ENCODE measurements at regions not wholly inside any gene's neighbourhood (a gene's known extent, or its start where the extent isn't known, plus 50 kb on each side); places are given as distances from the start of the nearest gene placed in this dataset.

DNA sequence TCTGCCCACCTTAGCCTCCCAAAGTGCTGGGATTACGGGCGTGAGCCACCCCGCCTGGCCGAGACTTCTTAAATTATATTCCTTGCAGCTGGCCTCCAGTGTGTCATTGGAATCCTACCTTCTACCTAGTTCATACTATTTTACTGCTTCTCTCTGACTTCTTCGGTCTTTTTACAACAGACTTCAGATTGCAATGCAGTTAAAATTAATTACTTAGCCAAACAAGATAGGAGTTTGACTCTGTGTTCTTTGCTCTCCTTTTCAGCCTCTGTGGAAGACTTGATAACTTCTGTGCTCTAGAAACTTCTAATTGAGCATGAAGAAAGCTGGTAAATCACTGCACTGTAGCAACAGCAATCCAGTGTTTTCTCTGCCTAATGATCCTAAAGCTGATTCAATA, 199.5 kb downstream of the GASK1B start:
- POLR2A ChIA-PET, result interaction anchor here (1.7 to 1.9 kb wide), 2 partner anchors 9 to 112 kb away, joined by 4 to 5 read pairs; no protein-coding TSS in a partner anchor
- TF ChIP-seq, protein P1, sequence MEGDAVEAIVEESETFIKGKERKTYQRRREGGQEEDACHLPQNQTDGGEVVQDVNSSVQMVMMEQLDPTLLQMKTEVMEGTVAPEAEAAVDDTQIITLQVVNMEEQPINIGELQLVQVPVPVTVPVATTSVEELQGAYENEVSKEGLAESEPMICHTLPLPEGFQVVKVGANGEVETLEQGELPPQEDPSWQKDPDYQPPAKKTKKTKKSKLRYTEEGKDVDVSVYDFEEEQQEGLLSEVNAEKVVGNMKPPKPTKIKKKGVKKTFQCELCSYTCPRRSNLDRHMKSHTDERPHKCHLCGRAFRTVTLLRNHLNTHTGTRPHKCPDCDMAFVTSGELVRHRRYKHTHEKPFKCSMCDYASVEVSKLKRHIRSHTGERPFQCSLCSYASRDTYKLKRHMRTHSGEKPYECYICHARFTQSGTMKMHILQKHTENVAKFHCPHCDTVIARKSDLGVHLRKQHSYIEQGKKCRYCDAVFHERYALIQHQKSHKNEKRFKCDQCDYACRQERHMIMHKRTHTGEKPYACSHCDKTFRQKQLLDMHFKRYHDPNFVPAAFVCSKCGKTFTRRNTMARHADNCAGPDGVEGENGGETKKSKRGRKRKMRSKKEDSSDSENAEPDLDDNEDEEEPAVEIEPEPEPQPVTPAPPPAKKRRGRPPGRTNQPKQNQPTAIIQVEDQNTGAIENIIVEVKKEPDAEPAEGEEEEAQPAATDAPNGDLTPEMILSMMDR (conservative IDR thresholded peaks at IDR 0.05; ENCODE audit: low read length), result no peak
- BruUV-seq (replicated peaks), result no TSS peak

DNA sequence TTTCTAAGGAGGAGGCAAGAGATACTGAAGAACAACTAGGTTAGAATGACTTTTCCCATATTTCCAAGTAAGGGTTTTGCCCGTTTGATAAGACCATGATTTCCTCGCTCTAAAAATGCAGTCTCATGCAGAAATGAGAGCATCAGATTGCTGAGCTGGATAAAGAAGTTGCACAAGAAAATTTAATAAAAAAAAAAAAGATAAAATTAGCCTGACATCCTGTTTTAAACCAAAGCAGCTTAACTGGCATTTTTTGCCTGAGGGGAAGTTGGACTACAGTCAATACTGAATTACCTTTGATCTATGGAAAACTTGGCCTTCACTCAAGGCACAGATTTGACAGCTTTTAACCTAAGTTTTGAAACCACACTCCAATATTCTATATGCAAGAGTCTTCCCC, 208.4 kb downstream of the GASK1B start:
- H4K20me1 ChIP-seq (ENCODE audit: insufficient read depth, low read length), result no peaks in the 10 kb centered on the region
- no peaks in the 10 kb centered on the region for H3K79me2 ChIP-seq (ENCODE audit: insufficient read depth, low read depth, low read length)
- CTCF ChIA-PET (ENCODE audit: unreplicated experiment), result no interaction called here
- no peak overlapping the region for H3K27ac ChIP-seq (ENCODE audit: low read depth, low read length, poor library complexity, severe bottlenecking)
- no peak overlapping the region for H3K4me3 ChIP-seq (ENCODE audit: low read depth, low read length, poor library complexity, severe bottlenecking)
- H3K4me2 ChIP-seq (ENCODE audit: low read length), result no peak overlapping the region
- no peaks in the 10 kb centered on the region for H3K9me2 ChIP-seq (ENCODE audit: insufficient read depth, low read length)
- no peaks in the 10 kb centered on the region for H3K4me1 ChIP-seq (ENCODE audit: insufficient read depth, low read length, poor library complexity, severe bottlenecking)
- intact Hi-C loops (cut with micrococcal nuclease; ENCODE audit: unreplicated experiment), result no loop called here
- no peaks in the 10 kb centered on the region for H3K9me3 ChIP-seq (ENCODE audit: low read length)
- no peaks in the 10 kb centered on the region for H3K36me3 ChIP-seq (ENCODE audit: insufficient read depth, low read length)
- POLR2A ChIA-PET, result interaction anchor here (1.3 kb wide), 1 partner anchor 10 kb away, joined by 4 read pairs; no protein-coding TSS in a partner anchor
- TF ChIP-seq EZH2phosphoT487 (IDR thresholded peaks at IDR 0.05; ENCODE audit: borderline replicate concordance, low read depth, low read length), result no peak
- TF ChIP-seq, protein P1 (conservative IDR thresholded peaks at IDR 0.05; ENCODE audit: low read length), result no peak
- no peak overlapping the region for H2AFZ ChIP-seq (ENCODE audit: low read length)
- no peak for DNase-seq (ENCODE audit: low spot score)
- BruUV-seq (replicated peaks), result no TSS peak

More for the DNA sequence above, 199.5 kb downstream of the GASK1B start:
- Histone ChIP-seq H4K20me1 (ENCODE audit: insufficient read depth, low read length) (no peaks in the 10 kb centered on the region), H3K4me2 (ENCODE audit: low read length) (no peak overlapping the region), H3K79me2 (ENCODE audit: insufficient read depth, low read depth, low read length) (no peaks in the 10 kb centered on the region), H3K4me3 (ENCODE audit: low read depth, low read length, poor library complexity, severe bottlenecking) (no peak overlapping the region), H2AFZ (ENCODE audit: low read length) (no peak overlapping the region), H3K27ac (ENCODE audit: low read depth, low read length, poor library complexity, severe bottlenecking) (no peak overlapping the region), H3K36me3 (ENCODE audit: insufficient read depth, low read length) (no peaks in the 10 kb centered on the region), H3K9me3 (ENCODE audit: low read length) (no peaks in the 10 kb centered on the region), H3K4me1 (ENCODE audit: insufficient read depth, low read length, poor library complexity, severe bottlenecking) (no peaks in the 10 kb centered on the region), H3K9me2 (ENCODE audit: insufficient read depth, low read length) (no peaks in the 10 kb centered on the region)
- intact Hi-C loops (cut with micrococcal nuclease; ENCODE audit: unreplicated experiment), result no loop called here
- CTCF ChIA-PET (ENCODE audit: unreplicated experiment), result no interaction called here
- DNase-seq (ENCODE audit: low spot score), result no peak

DNA sequence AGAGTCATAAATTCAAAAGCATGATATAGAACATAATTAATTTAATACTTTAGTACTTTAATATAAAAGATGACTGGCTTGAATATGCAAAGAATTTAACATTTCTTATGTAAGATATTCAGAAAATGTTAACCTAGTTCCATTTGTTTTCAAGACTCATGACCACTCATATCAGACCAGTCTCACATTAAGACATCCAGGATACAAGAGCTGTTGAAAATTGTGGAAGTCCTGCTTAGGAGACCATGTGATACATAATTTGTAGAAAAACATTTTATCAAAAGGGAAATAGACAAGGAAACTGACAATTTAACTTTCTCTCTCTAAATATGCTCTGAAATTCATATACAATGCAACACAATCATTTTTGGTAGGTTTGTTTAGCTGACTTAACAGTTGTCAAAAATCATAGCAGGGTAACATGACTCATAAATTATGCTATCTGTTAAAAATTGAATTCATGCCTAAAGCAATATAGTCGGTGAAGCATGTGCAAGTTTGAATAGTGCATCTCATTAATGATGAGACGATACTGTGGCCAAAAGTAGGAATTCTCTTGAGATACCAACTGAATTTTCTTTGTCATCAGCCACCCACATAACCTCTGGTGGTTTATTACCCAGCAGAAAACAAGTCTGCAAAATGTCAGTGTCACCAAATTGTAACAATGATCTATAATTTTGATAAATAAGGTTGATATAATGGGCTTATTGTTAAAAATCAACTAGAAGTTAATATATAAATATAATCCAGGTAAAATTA, 211.4 kb downstream of the GASK1B start:
- no TSS peak for BruUV-seq (replicated peaks)
- Histone ChIP-seq H3K4me1 (ENCODE audit: insufficient read depth, low read length, poor library complexity, severe bottlenecking) (no peaks in the 10 kb centered on the region), H3K27ac (ENCODE audit: low read depth, low read length, poor library complexity, severe bottlenecking) (no peak overlapping the region), H3K9me2 (ENCODE audit: insufficient read depth, low read length) (no peaks in the 10 kb centered on the region), H3K4me2 (ENCODE audit: low read length) (no peak overlapping the region), H3K9me3 (ENCODE audit: low read length) (no peaks in the 10 kb centered on the region), H3K4me3 (ENCODE audit: low read depth, low read length, poor library complexity, severe bottlenecking) (no peak overlapping the region), H3K79me2 (ENCODE audit: insufficient read depth, low read depth, low read length) (no peaks in the 10 kb centered on the region), H2AFZ (ENCODE audit: low read length) (no peak overlapping the region), H4K20me1 (ENCODE audit: insufficient read depth, low read length) (no peaks in the 10 kb centered on the region), H3K36me3 (ENCODE audit: insufficient read depth, low read length) (no peaks in the 10 kb centered on the region)
- no peak for DNase-seq (ENCODE audit: low spot score)
- CTCF ChIA-PET (ENCODE audit: unreplicated experiment), result no interaction called here
- intact Hi-C loops (cut with micrococcal nuclease; ENCODE audit: unreplicated experiment), result no loop called here
- POLR2A ChIA-PET, result no interaction called here
- no peak for TF ChIP-seq EZH2phosphoT487 (IDR thresholded peaks at IDR 0.05; ENCODE audit: borderline replicate concordance, low read depth, low read length)
- TF ChIP-seq, protein P1 (conservative IDR thresholded peaks at IDR 0.05; ENCODE audit: low read length), result no peak
